ENCODE measurements at regions not wholly inside any gene's neighbourhood (a gene's known extent, or its start where the extent isn't known, plus 50 kb on each side); places are given as distances from the start of the nearest gene placed in this dataset.

- TF ChIP-seq TAF1 (IDR thresholded peaks at IDR 0.05; ENCODE audit: low read depth) (no peak), CTCF (IDR thresholded peaks at IDR 0.05; ENCODE audit: poor library complexity, severe bottlenecking) (no peak), POLR2AphosphoS5 (IDR thresholded peaks at IDR 0.05) (no peak), EZH2 (IDR thresholded peaks at IDR 0.05; ENCODE audit: borderline replicate concordance, insufficient read depth, low read length, poor library complexity, severe bottlenecking) (no peak), MXI1 (conservative IDR thresholded peaks at IDR 0.05; ENCODE audit: poor library complexity, severe bottlenecking) (no peak), REST (IDR thresholded peaks at IDR 0.05; ENCODE audit: borderline replicate concordance) (no peak)
These were observed 142.4 kb downstream of the EN1 start for GRCh38 chr2:118705032-118705431.
